Kidney epithelial cell (primary cell): ENCODE measurements at regions not wholly inside any gene's neighbourhood (a gene's known extent, or its start where the extent isn't known, plus 50 kb on each side); places are given as distances from the start of the nearest gene placed in this dataset.
"Not testable (repeated sequence)": the region's sequence is repeated elsewhere in the genome, so short reads cannot be mapped to it uniquely, and the experiment has no call there.

ENCODE experiments used
- DNase-seq: peaks from one replicate; pipeline ENCODE4 v3.0.0-alpha.2; 2010; ENCODE audit warnings: low read depth
- H3K27me3 ChIP-seq: 2 replicates; pipeline ENCODE4 v1.6.0; 2011; ENCODE audit warnings: low read length; ENCODE audit not compliant: control insufficient read depth, insufficient read depth
- H3K36me3 ChIP-seq: 2 replicates; pipeline ENCODE4 v1.5.1; 2011; ENCODE audit warnings: low read length; ENCODE audit not compliant: control insufficient read depth, insufficient read depth
- H3K4me3 ChIP-seq: 2 replicates; pipeline ENCODE4 v1.5.1; 2011; ENCODE audit warnings: low read depth, mild to moderate bottlenecking, control low read depth, low read length
- TF ChIP-seq, protein P1 (sequence below): IDR thresholded peaks from 2 replicates; pipeline ENCODE4 v1.5.1; 2011; ENCODE audit warnings: mild to moderate bottlenecking, moderate library complexity, low read length, control low read depth, inconsistent platforms; ENCODE audit not compliant: insufficient read depth, poor library complexity, severe bottlenecking

DNA sequence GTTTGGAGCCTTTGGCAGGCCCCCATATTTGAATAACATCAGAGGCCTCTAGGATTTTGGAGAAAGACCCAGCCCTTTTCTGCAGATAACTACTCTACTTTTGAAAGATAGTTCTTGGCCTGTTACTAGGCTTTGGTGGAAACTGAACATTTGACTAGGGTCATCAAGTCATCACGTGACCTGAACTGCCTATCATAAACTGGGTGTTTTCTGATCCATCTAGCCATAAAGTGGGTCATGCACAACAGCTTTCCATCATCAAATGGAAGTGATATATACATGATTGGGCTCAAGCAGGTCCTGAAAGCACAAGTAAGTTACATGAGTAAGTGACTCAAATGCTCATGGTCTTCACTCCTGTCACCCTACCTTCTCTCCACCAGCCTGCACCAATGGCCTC, 552.3 kb upstream of the GRM3 start:
- no peak overlapping the region for H3K4me3 ChIP-seq
- TF ChIP-seq, protein P1, sequence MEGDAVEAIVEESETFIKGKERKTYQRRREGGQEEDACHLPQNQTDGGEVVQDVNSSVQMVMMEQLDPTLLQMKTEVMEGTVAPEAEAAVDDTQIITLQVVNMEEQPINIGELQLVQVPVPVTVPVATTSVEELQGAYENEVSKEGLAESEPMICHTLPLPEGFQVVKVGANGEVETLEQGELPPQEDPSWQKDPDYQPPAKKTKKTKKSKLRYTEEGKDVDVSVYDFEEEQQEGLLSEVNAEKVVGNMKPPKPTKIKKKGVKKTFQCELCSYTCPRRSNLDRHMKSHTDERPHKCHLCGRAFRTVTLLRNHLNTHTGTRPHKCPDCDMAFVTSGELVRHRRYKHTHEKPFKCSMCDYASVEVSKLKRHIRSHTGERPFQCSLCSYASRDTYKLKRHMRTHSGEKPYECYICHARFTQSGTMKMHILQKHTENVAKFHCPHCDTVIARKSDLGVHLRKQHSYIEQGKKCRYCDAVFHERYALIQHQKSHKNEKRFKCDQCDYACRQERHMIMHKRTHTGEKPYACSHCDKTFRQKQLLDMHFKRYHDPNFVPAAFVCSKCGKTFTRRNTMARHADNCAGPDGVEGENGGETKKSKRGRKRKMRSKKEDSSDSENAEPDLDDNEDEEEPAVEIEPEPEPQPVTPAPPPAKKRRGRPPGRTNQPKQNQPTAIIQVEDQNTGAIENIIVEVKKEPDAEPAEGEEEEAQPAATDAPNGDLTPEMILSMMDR, result no peak
- no peaks in the 10 kb centered on the region for H3K36me3 ChIP-seq
- DNase-seq, result no peak
- H3K27me3 ChIP-seq, result no peaks in the 10 kb centered on the region

DNA sequence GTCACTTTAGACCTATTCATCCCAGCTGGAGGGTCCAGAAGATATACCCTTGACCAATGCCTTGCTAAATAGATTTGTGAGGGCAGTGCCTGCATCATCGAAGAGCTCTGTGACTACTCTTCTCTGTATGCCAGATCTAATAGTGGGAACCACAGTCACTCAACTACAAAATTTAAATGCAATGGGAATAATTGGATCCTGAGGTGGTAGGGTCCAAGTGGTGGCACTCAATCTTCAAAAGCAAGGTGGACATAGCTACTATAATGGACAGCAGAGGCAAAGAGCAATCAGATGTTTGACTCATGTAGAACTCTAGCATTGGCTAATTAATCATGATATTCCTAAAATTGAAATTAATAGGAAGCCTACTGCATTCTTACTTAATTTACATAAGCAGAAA, 554.3 kb upstream of the GRM3 start:
- Histone ChIP-seq H3K4me3 (no peak overlapping the region), H3K27me3 (no peaks in the 10 kb centered on the region), H3K36me3 (no peaks in the 10 kb centered on the region)
- TF ChIP-seq, protein P1, result no peak
- no peak for DNase-seq

DNA sequence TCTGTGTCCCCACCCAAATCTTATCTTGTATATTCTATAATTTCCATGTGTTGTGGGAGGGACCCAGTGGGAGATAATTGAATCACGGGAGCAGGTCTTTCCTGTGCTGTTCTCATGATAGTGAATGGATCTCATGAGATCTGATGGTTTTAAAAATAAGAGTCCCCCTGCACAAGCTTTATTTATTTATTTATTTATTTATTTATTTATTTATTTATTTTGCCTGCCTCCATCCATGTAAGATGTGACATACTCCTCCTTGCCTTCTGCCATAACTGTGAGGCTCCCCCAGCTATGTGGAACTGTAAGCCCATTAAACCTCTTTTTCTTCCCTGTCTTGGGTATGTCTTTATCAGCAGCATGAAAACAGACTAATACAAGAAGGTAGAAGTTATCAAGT, 579.1 kb upstream of the GRM3 start:
- H3K4me3 ChIP-seq, H3K27me3 ChIP-seq, H3K36me3 ChIP-seq, DNase-seq: not testable (repeated sequence)

DNA sequence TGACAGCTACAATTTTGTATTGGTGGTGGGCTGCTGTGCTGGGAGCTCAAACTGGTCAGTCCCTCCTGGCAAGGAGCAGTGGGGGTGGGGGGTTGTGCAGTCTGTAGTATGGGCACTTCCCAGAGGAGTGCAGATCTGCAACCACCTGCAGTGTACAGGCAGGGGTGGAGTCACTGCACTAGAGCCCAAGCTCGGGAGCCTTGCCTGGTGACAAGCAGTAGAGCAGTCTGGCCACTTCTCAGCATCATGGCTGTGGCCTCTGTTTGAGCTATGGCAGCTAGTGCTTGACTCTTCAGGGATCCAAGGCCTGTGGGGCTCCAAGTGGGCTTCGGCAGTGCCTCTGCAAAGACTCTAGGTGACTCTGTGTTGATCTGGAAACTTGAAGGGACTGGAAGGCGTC, 585.1 kb upstream of the GRM3 start:
- H3K27me3 ChIP-seq, result no peaks in the 10 kb centered on the region
- TF ChIP-seq, protein P1, result no peak
- no peak for DNase-seq
- H3K36me3 ChIP-seq, result no peaks in the 10 kb centered on the region
- H3K4me3 ChIP-seq, result no peak overlapping the region

DNA sequence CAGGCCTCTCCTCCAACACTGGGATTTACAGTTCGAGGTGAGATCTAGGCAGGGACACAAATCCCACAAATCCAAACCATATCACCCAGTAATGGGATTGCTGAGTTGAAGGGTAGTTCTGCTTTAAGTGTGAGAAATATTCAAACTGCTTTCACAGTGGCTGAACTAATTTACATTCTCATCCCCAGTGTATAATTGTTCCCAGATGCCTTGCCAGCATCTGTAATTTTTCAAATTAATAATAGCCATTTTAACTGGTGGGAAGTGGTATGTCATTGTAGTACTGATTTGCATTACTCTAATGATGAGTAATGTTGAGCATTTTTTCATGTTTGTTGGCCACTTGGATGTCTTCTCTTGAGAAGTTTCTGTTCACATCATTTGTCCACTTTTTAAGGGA, 592.8 kb upstream of the GRM3 start:
- no peak for DNase-seq
- no peak overlapping the region for H3K4me3 ChIP-seq
- TF ChIP-seq, protein P1, result no peak
- no peaks in the 10 kb centered on the region for H3K36me3 ChIP-seq
- H3K27me3 ChIP-seq, result no peaks in the 10 kb centered on the region

DNA sequence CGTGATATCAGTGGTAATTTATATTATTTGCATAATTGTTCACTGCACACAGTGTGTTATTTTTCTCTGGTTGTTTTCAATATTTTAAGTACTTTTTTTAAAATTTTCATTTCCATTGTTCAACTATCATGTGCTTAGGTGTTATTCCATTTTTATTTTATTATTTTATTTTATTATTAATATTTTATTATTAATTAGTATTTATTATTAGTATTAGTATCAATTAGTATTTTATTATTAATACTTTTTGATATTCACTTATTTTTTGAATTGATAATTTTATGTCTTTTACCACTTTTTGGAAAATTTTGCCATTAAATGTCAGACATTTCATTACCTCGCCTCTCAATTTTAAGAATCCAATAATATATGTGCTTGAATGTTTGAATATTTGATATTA, 593.8 kb upstream of the GRM3 start:
- H3K4me3 ChIP-seq, result no peak overlapping the region
- TF ChIP-seq, protein P1, result no peak

DNA sequence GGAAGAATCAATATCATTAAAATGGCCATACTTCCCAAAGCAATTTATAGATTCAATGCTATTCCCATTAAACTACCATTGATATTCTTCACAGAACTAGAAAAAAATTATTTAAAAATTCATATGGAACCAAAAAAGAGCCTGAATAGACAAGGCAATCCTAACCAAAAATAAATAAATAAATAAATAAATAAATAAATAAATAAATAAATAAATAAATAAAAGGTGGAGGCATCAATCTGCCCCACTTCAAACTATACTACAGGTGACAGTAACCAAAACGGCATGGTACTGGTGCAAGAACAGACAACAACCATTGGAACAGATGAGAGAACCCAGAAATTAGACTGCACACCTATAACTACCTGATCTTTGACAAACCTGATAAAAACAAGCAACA, 598.5 kb upstream of the GRM3 start:
- H3K36me3 ChIP-seq, H3K4me3 ChIP-seq, DNase-seq, H3K27me3 ChIP-seq: not testable (repeated sequence)

More for the DNA sequence above, 593.8 kb upstream of the GRM3 start:
- DNase-seq, result no peak
- Histone ChIP-seq H3K27me3 (no peaks in the 10 kb centered on the region), H3K36me3 (no peaks in the 10 kb centered on the region)
